H1 (cell line): ENCODE measurements at regions not wholly inside any gene's neighbourhood (a gene's known extent, or its start where the extent isn't known, plus 50 kb on each side); places are given as distances from the start of the nearest gene placed in this dataset.

ENCODE experiments used
- RXRA ChIP-seq: IDR thresholded peaks from 2 replicates; pipeline ENCODE4 v1.6.1; 2011; ENCODE audit warnings: low read depth, mild to moderate bottlenecking, low read length, moderate library complexity; ENCODE audit not compliant: insufficient read depth
- TF ChIP-seq, protein P1 (sequence below): IDR thresholded peaks from 2 replicates; pipeline ENCODE4 v1.6.1; 2011; ENCODE audit warnings: low read length, improper control_type of control experiment

DNA sequence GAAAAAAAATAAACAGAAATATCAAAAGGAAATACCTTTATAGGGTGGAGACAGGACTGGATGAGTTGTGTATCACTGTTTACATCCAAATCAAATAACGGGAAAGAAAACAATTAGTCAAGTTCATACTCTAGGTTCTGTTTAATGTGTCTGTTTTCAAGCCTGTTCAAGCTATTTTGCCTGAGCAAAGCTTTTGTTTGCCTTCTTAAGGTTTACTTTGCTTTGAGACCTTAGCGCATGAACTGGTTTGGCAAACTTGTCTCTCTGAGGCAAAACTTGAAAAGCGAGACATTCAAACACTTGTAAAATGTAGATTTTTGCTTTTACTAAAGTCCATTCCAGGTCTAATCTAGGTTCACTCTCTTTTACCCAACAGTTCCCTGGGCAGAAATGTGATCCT lies 174.1 kb upstream of the RFX3 start (continued):
- no peak for TF ChIP-seq RXRA
- TF ChIP-seq, protein P1, sequence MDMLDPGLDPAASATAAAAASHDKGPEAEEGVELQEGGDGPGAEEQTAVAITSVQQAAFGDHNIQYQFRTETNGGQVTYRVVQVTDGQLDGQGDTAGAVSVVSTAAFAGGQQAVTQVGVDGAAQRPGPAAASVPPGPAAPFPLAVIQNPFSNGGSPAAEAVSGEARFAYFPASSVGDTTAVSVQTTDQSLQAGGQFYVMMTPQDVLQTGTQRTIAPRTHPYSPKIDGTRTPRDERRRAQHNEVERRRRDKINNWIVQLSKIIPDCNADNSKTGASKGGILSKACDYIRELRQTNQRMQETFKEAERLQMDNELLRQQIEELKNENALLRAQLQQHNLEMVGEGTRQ: no peak
- TF ChIP-seq, all 59 proteins: peak for 0
